Body of pancreas (tissue), 4 donors: ENCODE measurements at regions not wholly inside any gene's neighbourhood (a gene's known extent, or its start where the extent isn't known, plus 50 kb on each side); places are given as distances from the start of the nearest gene placed in this dataset.

ENCODE experiments used
- ATAC-seq: fragments of 150-250 bp; one replicate; pipeline ENCODE4 v1.9.1; 2016
- DNase-seq, 4 donors: peaks; one replicate each; pipeline ENCODE4 v3.0.0-alpha.2; 2019
- H3K27ac ChIP-seq, 4 donors: fragments of 200-600 bp; sonication (generic); 1 replicate in 3 of 4; 2 replicates in 1 of 4; pipeline versions ENCODE4 v1.5.1 to v1.6.1; 2016 to 2019; ENCODE audit warnings: mild to moderate bottlenecking in 1 of 4, mixed read lengths in 1 of 4, moderate library complexity in 1 of 4
- H3K27me3 ChIP-seq, 2 donors: fragments of 200-600 bp; sonication (generic); one replicate each; pipeline ENCODE4 v1.6.0; 2016; ENCODE audit warnings: mild to moderate bottlenecking in 1 of 2
- H3K36me3 ChIP-seq, 2 donors: fragments of 200-600 bp; sonication (generic); replicated peaks in 1 of 2; 2 replicates each; pipeline ENCODE4 v1.5.1; 2016; ENCODE audit warnings: low read depth in 2 of 2; ENCODE audit not compliant: insufficient read depth in 1 of 2
- H3K4me1 ChIP-seq: fragments of 200-600 bp; sonication (generic); one replicate; pipeline ENCODE4 v1.6.0; 2016
- H3K4me3 ChIP-seq, 2 donors: fragments of 200-600 bp; sonication (generic); 1 replicate in 1 of 2; 2 replicates in 1 of 2; pipeline ENCODE4 v1.5.1; 2016 to 2019
- H3K9me3 ChIP-seq, 3 donors: fragments of 200-600 bp; sonication (generic); 1 replicate in 2 of 3; 2 replicates in 1 of 3; pipeline ENCODE4 v1.5.1; 2016
- CTCF ChIP-seq, 7 experiments: fragments of 450-650 bp in 4 of 7; fragments of 200-600 bp in 3 of 7; sonication (generic) in 3 of 7; IDR thresholded peaks; one replicate each; pipeline ENCODE4 v1.5.1; 2016 to 2019; ENCODE audit warnings: antibody characterized with exemption in 7 of 7
- POLR2A ChIP-seq, 3 donors: fragments of 450-650 bp; IDR thresholded peaks; one replicate each; pipeline ENCODE4 v1.6.1; 2016; ENCODE audit warnings: antibody characterized with exemption in 3 of 3, mild to moderate bottlenecking in 2 of 3
- WGBS, 2 donors: methylation state at CpG; one replicate each; pipeline ENCODE4 v1.1.5; 2017; 5-methylcytosine and 5-hydroxymethylcytosine counted together
- intact Hi-C: fragments of 100-400 bp; cut with DNase I; formaldehyde crosslinking; loops from one replicate; pipeline ENCODE4 v1.15.1; 2023

GRCh38 chr7:26918241-26918640 is 53.9 kb upstream of the SKAP2 start:
- H3K9me3 ChIP-seq = no peaks in the 10 kb centered on the region
- ATAC-seq (no peak), DNase-seq (no peak)
- H3K36me3 ChIP-seq = no peaks in the 10 kb centered on the region
- no peaks in the 10 kb centered on the region for H3K4me1 ChIP-seq
- no peaks in the 10 kb centered on the region for H3K27me3 ChIP-seq
- H3K27ac ChIP-seq = no peak overlapping the region
- no peak overlapping the region for H3K4me3 ChIP-seq
- intact Hi-C loops = no loop called here
- TF ChIP-seq CTCF (IDR thresholded peaks at IDR 0.05) = no peak
- no peak for TF ChIP-seq POLR2A (IDR thresholded peaks at IDR 0.05)

- no peak overlapping the region for H3K4me3 ChIP-seq
- no peaks in the 10 kb centered on the region for H3K4me1 ChIP-seq
- no peak for ATAC-seq
- 65% methylated on average over 3 of the region's 3 CpGs for WGBS, 2 donors
- intact Hi-C loops = no loop called here
- TF ChIP-seq CTCF (IDR thresholded peaks at IDR 0.05) (no peak), POLR2A (IDR thresholded peaks at IDR 0.05) (no peak)
- no peaks in the 10 kb centered on the region for H3K36me3 ChIP-seq
- no peak for DNase-seq
- no peaks in the 10 kb centered on the region for H3K9me3 ChIP-seq
- no peak overlapping the region for H3K27ac ChIP-seq
- no peaks in the 10 kb centered on the region for H3K27me3 ChIP-seq
These were observed 52.5 kb upstream of the SKAP2 start for GRCh38 chr7:26916779-26917320.

- TF ChIP-seq CTCF (IDR thresholded peaks at IDR 0.05) (no peak), POLR2A (IDR thresholded peaks at IDR 0.05) (no peak)
- no peaks in the 10 kb centered on the region for H3K4me1 ChIP-seq
- no peak overlapping the region for H3K27ac ChIP-seq
- no peaks in the 10 kb centered on the region for H3K27me3 ChIP-seq
- H3K9me3 ChIP-seq = no peaks in the 10 kb centered on the region
- intact Hi-C loops = no loop called here
- H3K36me3 ChIP-seq = no peaks in the 10 kb centered on the region
- no peak for ATAC-seq
- no peak overlapping the region for H3K4me3 ChIP-seq
- DNase-seq = no peak
These were observed 51.9 kb upstream of the SKAP2 start for GRCh38 chr7:26916336-26916735.
